DND-41 (cell line): ENCODE measurements at regions not wholly inside any gene's neighbourhood (a gene's known extent, or its start where the extent isn't known, plus 50 kb on each side); places are given as distances from the start of the nearest gene placed in this dataset.

Experiments
- ATAC-seq: fragments of 200-7000 bp; cut with Tn5 transposase; 3 replicates; pipeline ENCODE4 v1.9.1; 2021; ENCODE audit warnings: low read depth; ENCODE audit not compliant: insufficient read depth
- DNase-seq: peaks from one replicate; pipeline ENCODE4 v3.0.0-alpha.2; 2020
- H2AFZ ChIP-seq: 2 replicates; pipeline ENCODE4 v1.6.0; 2012; ENCODE audit warnings: low read depth, low read length
- H3K27ac ChIP-seq: 2 replicates; pipeline ENCODE4 v1.5.1; 2012; ENCODE audit warnings: low read length, inconsistent platforms
- H3K27me3 ChIP-seq: fragments of 200-600 bp; sonication (generic); 2 replicates; pipeline ENCODE4 v1.6.0; 2012; ENCODE audit warnings: low read length, mild to moderate bottlenecking, inconsistent platforms; ENCODE audit not compliant: insufficient read depth, poor library complexity
- H3K36me3 ChIP-seq: 2 replicates; pipeline ENCODE4 v1.5.1; 2012; ENCODE audit warnings: low read length, inconsistent platforms; ENCODE audit not compliant: insufficient read depth
- H3K4me1 ChIP-seq: 2 replicates; pipeline ENCODE4 v1.5.1; 2012; ENCODE audit warnings: mild to moderate bottlenecking, low read length; ENCODE audit not compliant: insufficient read depth
- H3K4me2 ChIP-seq: 2 replicates; pipeline ENCODE4 v1.6.0; 2012; ENCODE audit warnings: mild to moderate bottlenecking, moderate library complexity, low read length, inconsistent platforms; ENCODE audit not compliant: insufficient read depth
- H3K4me3 ChIP-seq, 2 experiments: fragments of 200-600 bp in 1 of 2; shearing (Covaris generic) in 1 of 2; 2 replicates each; pipeline ENCODE4 v1.5.1; 2012 to 2016; ENCODE audit warnings: inconsistent platforms in 2 of 2, low read length in 2 of 2, mild to moderate bottlenecking in 2 of 2, low read depth in 1 of 2, moderate library complexity in 1 of 2
- H3K79me2 ChIP-seq: 2 replicates; pipeline ENCODE4 v1.6.0; 2012; ENCODE audit warnings: low read length, inconsistent platforms; ENCODE audit not compliant: insufficient read depth
- H3K9ac ChIP-seq: 2 replicates; pipeline ENCODE4 v1.6.0; 2012; ENCODE audit warnings: low read depth, mild to moderate bottlenecking, inconsistent platforms, low read length, moderate library complexity
- H3K9me3 ChIP-seq: 2 replicates; pipeline ENCODE4 v1.5.1; 2012; ENCODE audit warnings: low read length, moderate library complexity, mild to moderate bottlenecking, inconsistent platforms; ENCODE audit not compliant: insufficient read depth, severe bottlenecking
- H4K20me1 ChIP-seq: 2 replicates; pipeline ENCODE4 v1.6.0; 2012; ENCODE audit warnings: low read length; ENCODE audit not compliant: insufficient read depth
- EZH2 ChIP-seq: IDR thresholded peaks from 3 replicates; pipeline ENCODE4 v1.6.1; 2012; ENCODE audit warnings: borderline replicate concordance, low read depth, mild to moderate bottlenecking, moderate library complexity, low read length, inconsistent platforms; ENCODE audit not compliant: severe bottlenecking
- TF ChIP-seq, protein P1 (sequence below): IDR thresholded peaks from 2 replicates; pipeline ENCODE4 v1.5.1; 2012; ENCODE audit warnings: borderline replicate concordance, low read length, moderate library complexity, mild to moderate bottlenecking; ENCODE audit not compliant: poor library complexity, severe bottlenecking; ENCODE audit errors: extremely low read depth

DNA sequence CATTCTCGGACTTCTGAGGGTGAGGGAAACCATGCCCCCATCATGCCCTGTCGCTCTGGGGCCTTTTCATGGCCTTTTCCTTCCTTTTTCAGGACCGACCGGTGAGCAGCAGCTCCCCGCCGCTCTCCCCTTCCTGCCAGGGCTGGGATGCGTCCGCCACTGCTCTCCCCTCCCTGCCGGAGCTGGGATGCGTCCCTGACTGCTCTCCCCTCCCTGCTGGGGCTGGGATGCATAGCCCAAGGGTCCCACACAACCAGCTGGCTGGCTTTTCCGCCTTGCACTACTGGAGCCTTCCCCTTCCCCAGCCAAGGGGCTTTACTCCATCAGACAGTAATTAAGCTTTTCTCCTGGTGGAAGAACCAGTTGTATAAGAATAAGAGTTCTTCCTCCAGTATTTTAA, 129.7 kb upstream of the COBL start:
- Histone ChIP-seq H3K4me2 (no peak overlapping the region), H3K4me1 (no peaks in the 10 kb centered on the region), H3K27me3 (no peaks in the 10 kb centered on the region), H4K20me1 (no peaks in the 10 kb centered on the region), H3K36me3 (no peaks in the 10 kb centered on the region), H3K79me2 (no peaks in the 10 kb centered on the region), H3K4me3 (no peak overlapping the region), H3K9me3 (no peaks in the 10 kb centered on the region), H3K9ac (no peak overlapping the region), H2AFZ (no peak overlapping the region), H3K27ac (no peak overlapping the region)
- TF ChIP-seq, protein P1, sequence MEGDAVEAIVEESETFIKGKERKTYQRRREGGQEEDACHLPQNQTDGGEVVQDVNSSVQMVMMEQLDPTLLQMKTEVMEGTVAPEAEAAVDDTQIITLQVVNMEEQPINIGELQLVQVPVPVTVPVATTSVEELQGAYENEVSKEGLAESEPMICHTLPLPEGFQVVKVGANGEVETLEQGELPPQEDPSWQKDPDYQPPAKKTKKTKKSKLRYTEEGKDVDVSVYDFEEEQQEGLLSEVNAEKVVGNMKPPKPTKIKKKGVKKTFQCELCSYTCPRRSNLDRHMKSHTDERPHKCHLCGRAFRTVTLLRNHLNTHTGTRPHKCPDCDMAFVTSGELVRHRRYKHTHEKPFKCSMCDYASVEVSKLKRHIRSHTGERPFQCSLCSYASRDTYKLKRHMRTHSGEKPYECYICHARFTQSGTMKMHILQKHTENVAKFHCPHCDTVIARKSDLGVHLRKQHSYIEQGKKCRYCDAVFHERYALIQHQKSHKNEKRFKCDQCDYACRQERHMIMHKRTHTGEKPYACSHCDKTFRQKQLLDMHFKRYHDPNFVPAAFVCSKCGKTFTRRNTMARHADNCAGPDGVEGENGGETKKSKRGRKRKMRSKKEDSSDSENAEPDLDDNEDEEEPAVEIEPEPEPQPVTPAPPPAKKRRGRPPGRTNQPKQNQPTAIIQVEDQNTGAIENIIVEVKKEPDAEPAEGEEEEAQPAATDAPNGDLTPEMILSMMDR = no peak
- TF ChIP-seq EZH2 = no peak
- no peak for DNase-seq
- ATAC-seq = no peak

DNA sequence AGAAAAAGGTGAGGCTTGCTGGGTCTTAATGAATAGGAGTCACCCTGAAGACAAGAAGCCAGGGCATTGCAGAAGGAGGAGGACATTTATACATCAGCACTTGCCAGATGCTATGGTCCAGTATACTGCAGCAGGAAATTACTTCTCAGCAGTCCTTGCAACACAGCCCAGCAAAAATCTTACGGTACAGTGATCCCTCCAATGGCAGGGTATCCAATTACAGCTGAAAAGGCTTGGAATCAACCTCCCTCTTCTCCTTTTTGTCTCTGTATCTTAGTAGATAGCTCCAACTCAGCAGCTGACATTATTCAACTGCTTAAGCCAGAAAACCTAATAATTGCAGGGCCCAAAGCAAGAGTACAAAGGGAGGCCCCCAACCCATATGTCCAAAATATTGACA, 128.3 kb upstream of the COBL start:
- ATAC-seq (no peak), DNase-seq (no peak)
- H3K4me3 ChIP-seq = no peak overlapping the region
- H3K9ac ChIP-seq = no peak overlapping the region
- H3K9me3 ChIP-seq = no peaks in the 10 kb centered on the region
- no peak for TF ChIP-seq EZH2
- TF ChIP-seq, protein P1 = no peak
- no peak overlapping the region for H3K4me2 ChIP-seq
- H4K20me1 ChIP-seq = no peaks in the 10 kb centered on the region
- H2AFZ ChIP-seq = no peak overlapping the region
- no peaks in the 10 kb centered on the region for H3K27me3 ChIP-seq
- no peak overlapping the region for H3K27ac ChIP-seq
- H3K36me3 ChIP-seq = no peaks in the 10 kb centered on the region
- H3K4me1 ChIP-seq = no peaks in the 10 kb centered on the region
- no peaks in the 10 kb centered on the region for H3K79me2 ChIP-seq

GRCh38 chr7:51430480-51431086, 114.0 kb upstream of the COBL start:
- H3K9me3 ChIP-seq = no peaks in the 10 kb centered on the region
- H2AFZ ChIP-seq = no peak overlapping the region
- H3K27ac ChIP-seq = no peak overlapping the region
- TF ChIP-seq EZH2 = no peak
- TF ChIP-seq, protein P1 = peak; percentile 85
- no peak overlapping the region for H3K4me2 ChIP-seq
- H3K79me2 ChIP-seq = no peaks in the 10 kb centered on the region
- no peaks in the 10 kb centered on the region for H3K27me3 ChIP-seq
- H3K36me3 ChIP-seq = no peaks in the 10 kb centered on the region
- no peak overlapping the region for H3K4me3 ChIP-seq
- no peaks in the 10 kb centered on the region for H4K20me1 ChIP-seq
- DNase-seq (peak; percentile 54), ATAC-seq (0 out of 3 replicates have a peak, but pooled peaks have one; percentile 35)
- H3K9ac ChIP-seq = no peak overlapping the region
- H3K4me1 ChIP-seq = no peaks in the 10 kb centered on the region
